ENCODE measurements at regions not wholly inside any gene's neighbourhood (a gene's known extent, or its start where the extent isn't known, plus 50 kb on each side); places are given as distances from the start of the nearest gene placed in this dataset.

GRCh38 chr11:79699246-79699645 lies 258.4 kb upstream of the TENM4 start:
- TF ChIP-seq EZH2 (IDR thresholded peaks at IDR 0.05; ENCODE audit: borderline replicate concordance, low read depth, low read length, severe bottlenecking) (no peak), JUN (IDR thresholded peaks at IDR 0.05; ENCODE audit: borderline replicate concordance, insufficient read depth, insufficient read length, low read depth) (no peak), GATA2 (IDR thresholded peaks at IDR 0.05; ENCODE audit: insufficient read depth, insufficient read length, low read depth, low read length) (no peak), CTCF (IDR thresholded peaks at IDR 0.05; ENCODE audit: extremely low read depth in 1 of 2, insufficient read depth in 1 of 2, low read depth in 1 of 2, low read length in 2 of 2) (no peak)
- POLR2A ChIA-PET, result no interaction called here

GRCh38 chr11:79697905-79698304 lies 257.1 kb upstream of the TENM4 start:
- no TSS peak for BruUV-seq (replicated peaks)
- dilution Hi-C loops (cut with MboI; ENCODE audit: extremely low pct_ligation_motif_present, low sequenced_read_pairs) (no loop called here), intact Hi-C loops (cut with micrococcal nuclease) (no loop called here)
- CTCF ChIA-PET, result interaction anchor here (1.3 kb wide), 1 partner anchor 19 kb away, joined by 3 read pairs; no protein-coding TSS in a partner anchor
- no peak for TF ChIP-seq CTCF (IDR thresholded peaks at IDR 0.05; ENCODE audit: extremely low read depth in 1 of 2, insufficient read depth in 1 of 2, low read depth in 1 of 2, low read length in 2 of 2)
- TF ChIP-seq POLR2A (IDR thresholded peaks at IDR 0.05; ENCODE audit: low read depth, low read length), result no peak
- no peak for TF ChIP-seq MYC (IDR thresholded peaks at IDR 0.05; ENCODE audit: low read depth, low read length)
- Histone ChIP-seq H3K9me1 (replicated peaks; ENCODE audit: control insufficient read depth, extremely low read depth, insufficient read depth, low read length) (no peaks in the 10 kb centered on the region), H3K27ac (ENCODE audit: insufficient read depth, low read depth, low read length) (no peak overlapping the region), H3K4me1 (ENCODE audit: control insufficient read depth, extremely low read depth, insufficient read depth, low read length) (no peaks in the 10 kb centered on the region), H3K79me2 (ENCODE audit: control insufficient read depth, insufficient read depth, low read length) (no peaks in the 10 kb centered on the region), H3K36me3 (ENCODE audit: control insufficient read depth in 2 of 2, extremely low read depth in 1 of 2, insufficient read depth in 2 of 2, low read length in 2 of 2) (no peaks in the 10 kb centered on the region), H4K20me1 (replicated peaks; ENCODE audit: control insufficient read depth, extremely low read depth, insufficient read depth, low read length) (no peaks in the 10 kb centered on the region), H2AFZ (ENCODE audit: low read depth, low read length) (no peak overlapping the region), H3K4me2 (ENCODE audit: insufficient read depth, low read length) (no peak overlapping the region), H3K9ac (replicated peaks; ENCODE audit: extremely low read depth, insufficient read depth, low read length) (no peak overlapping the region), H3K9me3 (replicated peaks; ENCODE audit: control insufficient read depth, insufficient read depth, low read length) (no peaks in the 10 kb centered on the region), H3K4me3 (replicated peaks in 1 of 3; ENCODE audit: insufficient read depth in 1 of 3, low read depth in 1 of 3, low read length in 3 of 3) (no peak overlapping the region), H3K27me3 (ENCODE audit: control insufficient read depth in 2 of 2, insufficient read depth in 2 of 2, low read length in 2 of 2) (no peaks in the 10 kb centered on the region)
- DNase-seq (ENCODE audit: low read depth, low spot score) (no peak), FAIRE-seq (no peak)
- POLR2A ChIA-PET, result no interaction called here

More at GRCh38 chr11:79699246-79699645, 258.4 kb upstream of the TENM4 start:
- Histone ChIP-seq H3K27ac (ENCODE audit: insufficient read depth, low read depth, low read length) (no peak overlapping the region), H3K4me3 (replicated peaks in 1 of 3; ENCODE audit: insufficient read depth in 1 of 3, low read depth in 1 of 3, low read length in 3 of 3) (no peak overlapping the region), H3K27me3 (ENCODE audit: control insufficient read depth in 2 of 2, insufficient read depth in 2 of 2, low read length in 2 of 2) (no peaks in the 10 kb centered on the region), H4K20me1 (replicated peaks; ENCODE audit: control insufficient read depth, extremely low read depth, insufficient read depth, low read length) (no peaks in the 10 kb centered on the region), H3K9me3 (replicated peaks; ENCODE audit: control insufficient read depth, insufficient read depth, low read length) (no peaks in the 10 kb centered on the region), H3K9ac (replicated peaks; ENCODE audit: extremely low read depth, insufficient read depth, low read length) (no peak overlapping the region), H3K4me2 (ENCODE audit: insufficient read depth, low read length) (no peak overlapping the region), H2AFZ (ENCODE audit: low read depth, low read length) (no peak overlapping the region), H3K36me3 (ENCODE audit: control insufficient read depth in 2 of 2, extremely low read depth in 1 of 2, insufficient read depth in 2 of 2, low read length in 2 of 2) (no peaks in the 10 kb centered on the region), H3K79me2 (ENCODE audit: control insufficient read depth, insufficient read depth, low read length) (no peaks in the 10 kb centered on the region), H3K9me1 (replicated peaks; ENCODE audit: control insufficient read depth, extremely low read depth, insufficient read depth, low read length) (no peaks in the 10 kb centered on the region), H3K4me1 (ENCODE audit: control insufficient read depth, extremely low read depth, insufficient read depth, low read length) (no peaks in the 10 kb centered on the region)
- BruUV-seq (replicated peaks), result no TSS peak
- FAIRE-seq (no peak), DNase-seq (ENCODE audit: low read depth, low spot score) (no peak)
- intact Hi-C loops (cut with micrococcal nuclease), result no loop called here
- dilution Hi-C loops (cut with MboI; ENCODE audit: extremely low pct_ligation_motif_present, low sequenced_read_pairs), result no loop called here
- CTCF ChIA-PET, result interaction anchor here (1.3 kb wide), 1 partner anchor 20 kb away, joined by 3 read pairs; no protein-coding TSS in a partner anchor
